Stimulated activated CD4-positive, alpha-beta T cell treated with anti-CD3 and anti-CD28 coated beads, Interleukin-4, amount 100 ng/mL, for 48 hours (primary cell): ENCODE measurements at regions not wholly inside any gene's neighbourhood (a gene's known extent, or its start where the extent isn't known, plus 50 kb on each side); places are given as distances from the start of the nearest gene placed in this dataset.
"Not testable (repeated sequence)": the region's sequence is repeated elsewhere in the genome, so short reads cannot be mapped to it uniquely, and the experiment has no call there.

Experiments
- DNase-seq, 2 donors: peaks; one replicate each; pipeline ENCODE4 v3.0.0-alpha.2; 2020; ENCODE audit warnings: low read depth in 2 of 2

DNA sequence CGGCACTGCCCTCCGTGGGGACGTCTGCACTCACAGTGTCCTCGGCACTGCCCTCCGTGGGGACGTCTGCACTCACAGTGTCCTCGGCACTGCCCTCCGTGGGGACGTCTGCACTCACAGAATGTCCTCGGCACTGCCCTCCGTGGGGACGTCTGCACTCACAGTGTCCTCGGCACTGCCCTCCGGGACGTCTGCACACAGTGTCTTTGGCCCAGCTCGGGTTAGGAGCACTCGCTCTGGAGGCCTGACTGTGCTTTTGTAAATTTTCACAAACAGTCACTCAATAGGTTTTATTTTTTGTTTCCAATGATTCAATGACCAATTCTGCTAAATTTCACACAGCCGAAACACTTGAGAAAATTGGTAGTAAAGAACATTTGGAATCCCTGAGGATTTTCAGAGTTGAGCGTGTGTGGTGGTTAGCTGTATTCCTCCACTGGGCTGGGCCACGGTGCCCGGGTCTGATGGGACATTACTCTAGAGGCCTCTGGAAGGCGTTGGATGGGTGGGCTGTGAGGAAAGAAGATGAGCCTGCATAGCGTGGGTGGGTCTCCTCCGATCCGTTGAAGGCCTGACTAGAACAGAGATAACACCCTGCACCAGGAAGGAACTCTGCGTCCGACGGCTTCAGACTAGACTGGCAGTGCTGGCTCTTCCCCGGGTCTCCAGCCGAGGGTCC, 134.8 kb downstream of the RTP5 start:
- no peak for DNase-seq

DNA sequence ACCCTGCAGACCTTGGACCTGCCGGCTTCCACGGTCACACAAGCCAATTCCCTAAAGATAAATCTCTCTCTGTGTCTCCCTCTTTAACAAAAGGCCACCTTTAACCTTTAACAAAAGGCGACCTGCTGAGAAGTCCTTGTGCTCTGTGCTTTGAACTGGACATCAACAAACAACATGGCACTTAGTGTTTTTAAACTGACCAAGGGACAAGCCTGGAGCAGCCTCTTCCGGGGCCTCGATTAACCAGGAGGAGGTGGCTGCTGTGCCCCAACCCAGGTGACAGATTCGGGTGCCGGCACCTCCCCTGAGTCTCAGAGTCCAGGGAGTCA, 135.3 kb downstream of the RTP5 start:
- DNase-seq, result no peak

DNA sequence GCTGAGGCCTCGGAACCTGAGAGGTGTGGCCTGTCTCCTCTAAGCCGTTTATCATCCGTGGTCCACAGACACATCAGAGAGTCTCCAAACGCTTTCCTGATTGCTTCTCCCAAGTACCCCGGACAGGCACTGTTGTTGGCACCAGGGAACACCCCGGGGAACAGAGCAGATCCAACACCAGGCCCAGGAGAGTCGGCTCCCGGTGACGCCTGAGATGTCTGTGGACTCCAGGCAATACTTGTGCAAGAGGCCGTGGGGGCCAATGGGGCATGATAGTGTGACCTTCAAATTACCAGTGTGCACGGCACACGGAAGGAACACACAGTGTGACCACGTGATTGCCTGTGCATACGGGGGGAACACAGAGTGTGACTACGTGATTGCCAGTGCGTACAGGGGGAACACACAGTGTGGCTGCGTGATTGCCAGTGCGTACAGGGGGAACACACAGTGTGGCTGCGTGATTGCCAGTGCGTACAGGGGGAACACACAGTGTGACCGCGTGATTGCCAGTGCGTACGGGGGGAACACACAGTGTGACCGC, 136.6 kb downstream of the RTP5 start:
- DNase-seq, result not testable (repeated sequence)

GRCh38 chr2:242008908-242009307, 139.4 kb downstream of the RTP5 start:
- DNase-seq, result not testable (repeated sequence)

GRCh38 chr2:242009846-242010245, 140.3 kb downstream of the RTP5 start:
- not testable (repeated sequence) for DNase-seq

DNA sequence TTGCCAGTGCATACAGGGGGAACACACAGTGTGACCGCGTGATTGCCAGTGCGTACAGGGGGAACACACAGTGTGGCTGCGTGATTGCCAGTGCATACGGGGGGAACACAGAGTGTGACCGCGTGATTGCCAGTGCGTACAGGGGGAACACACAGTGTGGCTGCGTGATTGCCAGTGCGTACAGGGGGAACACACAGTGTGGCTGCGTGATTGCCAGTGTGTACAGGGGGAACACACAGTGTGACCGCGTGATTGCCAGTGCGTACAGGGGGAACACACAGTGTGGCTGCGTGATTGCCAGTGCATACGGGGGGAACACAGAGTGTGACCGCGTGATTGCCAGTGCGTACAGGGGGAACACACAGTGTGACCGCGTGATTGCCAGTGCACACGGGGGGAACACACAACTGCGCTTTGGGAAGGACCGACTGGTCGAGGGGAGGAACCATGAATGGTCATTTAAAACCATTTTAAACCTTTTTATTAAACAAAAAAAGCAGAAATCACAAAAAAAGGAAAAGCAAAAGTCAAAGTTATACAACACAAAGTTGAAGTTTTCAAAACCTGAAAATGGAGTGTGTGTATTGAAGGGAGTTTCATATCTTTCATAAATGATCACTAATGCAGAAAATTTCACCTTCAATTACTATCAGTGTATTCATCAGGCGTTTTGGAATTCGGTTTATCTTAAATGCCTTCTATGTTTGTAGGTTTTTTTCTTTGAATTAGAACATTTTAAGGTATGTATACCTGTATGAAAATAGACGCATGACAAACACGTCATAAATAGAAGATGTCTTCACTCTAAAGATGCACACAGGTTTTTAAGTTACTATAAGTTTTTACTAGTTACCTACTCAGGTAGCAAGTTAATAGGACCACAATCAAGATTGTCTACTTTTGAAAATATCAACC, 141.0 kb downstream of the RTP5 start:
- DNase-seq, result not testable (repeated sequence)

- no peak for DNase-seq
Measured at GRCh38 chr2:242011167-242011513, 141.6 kb downstream of the RTP5 start.

DNA sequence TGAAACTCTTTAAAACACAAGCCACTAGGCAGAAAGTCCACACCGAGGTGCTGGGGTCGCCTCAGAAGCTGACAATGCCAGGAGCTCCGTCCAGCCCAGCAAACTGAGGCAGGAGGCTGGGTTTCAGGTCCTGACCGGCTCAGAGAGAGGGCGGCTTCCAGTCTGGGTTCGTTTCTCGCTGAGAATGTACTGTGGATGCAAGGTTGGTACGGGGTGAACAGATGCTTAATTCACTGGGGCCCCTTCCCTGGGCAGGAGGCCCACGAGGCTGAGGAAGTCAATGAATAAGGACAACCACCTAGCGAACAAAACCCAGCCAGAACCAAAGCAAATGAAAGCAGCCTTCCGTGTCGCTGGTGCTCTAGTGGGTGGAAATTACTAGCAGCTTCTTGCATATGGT, 142.0 kb downstream of the RTP5 start:
- DNase-seq, result no peak

GRCh38 chr2:242011991-242012764, 142.6 kb downstream of the RTP5 start:
- no peak for DNase-seq

GRCh38 chr2:242012956-242013764, 143.6 kb downstream of the RTP5 start:
- DNase-seq, result no peak

- DNase-seq, result no peak
Measured at GRCh38 chr2:242013771-242014170, 144.2 kb downstream of the RTP5 start.

DNA sequence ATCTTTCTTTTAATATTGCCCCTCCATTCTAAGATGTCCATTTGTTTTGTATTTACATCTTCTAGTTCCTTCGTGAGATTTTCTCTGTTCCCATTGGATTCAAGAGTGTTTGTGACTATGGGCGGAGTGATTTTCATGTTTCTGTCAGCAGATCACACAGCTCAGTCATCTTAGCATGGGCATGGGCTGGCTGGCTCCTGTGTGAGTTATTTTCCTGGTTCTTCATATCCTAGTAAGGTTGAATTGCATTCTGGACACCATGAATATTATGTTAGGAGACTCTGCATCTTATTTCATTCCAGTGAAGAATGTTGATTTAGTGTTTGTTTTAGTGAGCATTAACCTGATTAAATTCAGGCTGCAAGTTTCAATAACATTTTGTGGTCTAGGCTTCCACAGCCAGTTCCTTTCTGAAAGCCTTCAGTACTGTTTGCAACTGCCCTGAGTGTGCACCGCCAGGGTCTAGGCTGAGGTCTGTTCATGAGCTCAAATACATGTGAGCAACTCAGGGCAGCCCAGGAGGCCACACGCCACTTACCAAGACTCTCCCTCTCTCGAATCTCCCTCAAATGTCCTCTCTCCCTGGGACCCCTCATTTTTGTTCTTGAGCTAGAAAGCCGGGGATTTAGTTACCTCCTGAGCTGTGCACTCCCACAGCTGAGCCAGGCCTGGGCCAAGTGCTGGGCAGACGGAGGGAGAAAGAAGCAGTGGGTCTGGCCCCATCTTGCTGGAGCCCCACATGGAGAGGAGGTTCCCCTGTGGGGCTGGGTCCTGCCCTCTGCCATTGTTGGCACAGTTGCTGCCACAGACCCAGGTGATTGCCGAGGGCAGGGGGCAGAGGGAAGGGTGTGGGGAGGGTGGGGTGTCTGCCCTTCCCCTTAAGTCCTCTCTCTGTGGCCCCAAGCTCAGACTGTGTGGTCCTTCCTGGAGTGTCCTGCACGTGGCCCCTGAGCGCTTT, 145.9 kb downstream of the RTP5 start:
- DNase-seq, result no peak

- no peak for DNase-seq
Measured at GRCh38 chr2:242017086-242017485, 147.6 kb downstream of the RTP5 start.

- not testable (repeated sequence) for DNase-seq
Measured at GRCh38 chr2:242018416-242018815, 148.9 kb downstream of the RTP5 start.

DNA sequence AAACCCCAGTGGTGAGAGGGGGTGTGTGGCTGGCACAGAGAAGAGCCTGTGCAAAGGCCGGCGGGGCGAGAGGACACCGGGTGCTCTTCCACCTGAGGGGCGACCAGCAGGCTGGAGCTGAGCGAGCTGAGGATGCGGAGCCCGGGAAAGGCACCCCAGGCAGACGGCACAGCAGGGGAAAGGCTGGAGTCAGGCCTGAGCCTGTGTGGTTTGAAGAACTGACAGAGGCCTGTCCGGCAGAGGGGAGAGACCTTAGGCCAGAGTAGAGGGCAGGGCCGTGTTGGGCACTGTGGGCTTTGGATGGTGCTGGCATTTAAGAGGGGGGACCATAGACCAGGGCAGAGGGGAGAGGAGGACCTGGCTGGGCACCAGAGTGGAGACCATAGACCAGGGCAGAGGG, 149.8 kb downstream of the RTP5 start:
- no peak for DNase-seq

DNA sequence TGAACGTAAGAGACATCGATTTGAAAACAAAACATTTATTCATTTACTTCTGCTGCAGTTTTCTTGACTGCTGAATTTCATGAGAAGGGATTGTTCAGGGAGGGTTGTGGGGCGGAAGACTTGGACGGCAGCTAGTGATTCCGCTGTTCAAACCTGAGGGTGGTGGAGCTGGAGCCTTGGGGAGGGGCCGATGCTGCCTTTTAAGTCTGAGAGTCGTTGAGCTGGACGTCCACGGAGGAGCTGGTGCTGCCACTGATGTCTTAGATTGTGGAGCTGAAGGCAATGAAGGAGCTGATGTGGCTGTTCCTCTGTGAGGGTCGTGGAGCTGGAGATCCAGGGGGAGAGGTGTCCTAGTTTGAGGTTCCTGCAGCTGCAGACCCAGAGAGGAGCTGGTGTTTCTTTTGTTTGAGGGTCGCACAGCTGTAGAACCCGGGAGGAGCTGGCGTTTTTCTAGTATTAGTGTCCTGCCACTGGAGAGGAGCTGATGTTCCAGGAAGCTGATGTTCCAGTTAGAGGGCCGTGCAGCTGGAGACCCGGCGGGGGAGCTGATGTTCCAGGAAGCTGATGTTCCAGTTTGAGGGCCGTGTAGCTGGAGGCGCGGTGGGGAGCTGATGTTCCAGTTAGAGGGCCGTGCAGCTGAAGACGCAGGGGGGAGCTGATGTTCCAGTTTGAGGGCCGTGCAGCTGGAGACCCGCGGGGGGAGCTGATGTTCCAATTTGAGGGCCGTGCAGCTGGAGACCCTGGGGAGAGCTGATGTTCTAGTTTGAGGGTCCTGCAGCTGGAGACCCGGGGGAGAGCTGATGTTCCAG, 150.9 kb downstream of the RTP5 start:
- DNase-seq, result no peak

- DNase-seq, result no peak
Measured at GRCh38 chr2:242022550-242023290, 153.2 kb downstream of the RTP5 start.

DNA sequence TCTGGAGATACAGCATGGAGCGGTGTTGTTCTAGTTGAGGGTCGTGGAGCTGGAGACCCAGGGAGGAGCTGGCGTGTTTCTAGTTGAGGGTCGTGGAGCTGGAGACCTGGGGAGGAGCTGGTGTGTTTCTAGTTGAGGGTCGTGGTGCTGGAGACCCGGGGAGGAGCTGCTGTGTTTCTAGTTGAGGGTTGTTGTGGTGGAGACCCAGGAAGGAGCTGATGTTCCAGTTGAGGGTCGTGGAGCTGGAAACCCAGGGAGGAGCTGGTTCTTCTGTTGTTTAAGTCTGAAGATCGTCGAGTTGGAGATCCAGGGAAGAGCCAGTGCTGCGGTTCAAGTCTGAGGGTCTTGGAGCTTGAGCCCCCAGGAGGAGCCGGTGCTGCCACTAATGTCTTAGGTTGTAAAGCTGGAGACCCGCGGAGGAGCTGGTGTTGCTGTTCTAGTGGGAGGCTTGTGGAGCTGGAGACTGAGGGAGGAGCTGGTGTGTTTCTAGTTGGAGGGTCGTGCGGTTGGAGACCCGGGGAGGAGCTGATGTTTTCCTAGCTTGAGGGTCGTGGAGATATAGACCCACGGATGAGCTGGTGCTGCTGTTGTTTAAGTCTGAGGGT, 155.3 kb downstream of the RTP5 start:
- no peak for DNase-seq
